H1 (cell line): ENCODE measurements at regions not wholly inside any gene's neighbourhood (a gene's known extent, or its start where the extent isn't known, plus 50 kb on each side); places are given as distances from the start of the nearest gene placed in this dataset.

Experiments
- CTCF ChIA-PET: fragments of 300-600 bp; sonication (Branson Sonifier 250); formaldehyde crosslinking; loops from one replicate; lab custom pipeline; 2021; ENCODE audit not compliant: partially characterized antibody; lab: Charles Lee
- POLR2A ChIA-PET: fragments of 300-600 bp; sonication (Branson Sonifier 250); formaldehyde crosslinking; loops from one replicate; lab custom pipeline; 2021; ENCODE audit warnings: inconsistent platforms; ENCODE audit not compliant: partially characterized antibody; lab: Charles Lee
- DNase-seq, 2 experiments: peaks; one replicate each; pipeline versions ENCODE4 v3.0.0 to v3.0.0-alpha.2; 2010 to 2022; ENCODE audit warnings: low spot score in 2 of 2, low read depth in 1 of 2, mixed read lengths in 1 of 2
- FAIRE-seq: peaks from 2 replicates; lab custom pipeline; 2011; peaks lifted over from hg19 to GRCh38; lab: Jason Lieb, UNC
- H2AFZ ChIP-seq: 2 replicates; pipeline ENCODE4 v1.8.1; 2012; ENCODE audit warnings: low read length, inconsistent platforms
- H2AK5ac ChIP-seq: 2 replicates; pipeline ENCODE4 v1.6.1; 2013; ENCODE audit warnings: low read depth, low read length
- H2BK120ac ChIP-seq: replicated peaks from 2 replicates; pipeline ENCODE3; 2013; ENCODE audit warnings: low read depth, low read length, inconsistent platforms
- H2BK12ac ChIP-seq: 2 replicates; pipeline ENCODE4 v1.6.1; 2013; ENCODE audit warnings: low read depth, low read length
- H2BK15ac ChIP-seq: 2 replicates; pipeline ENCODE4 v1.6.1; 2013; ENCODE audit warnings: low read length
- H2BK20ac ChIP-seq: 2 replicates; pipeline ENCODE4 v1.6.1; 2013; ENCODE audit warnings: low read length
- H2BK5ac ChIP-seq: 2 replicates; pipeline ENCODE4 v1.6.1; 2013; ENCODE audit warnings: low read depth, low read length
- H3K14ac ChIP-seq: 2 replicates; pipeline ENCODE4 v1.6.1; 2013; ENCODE audit warnings: inconsistent platforms; ENCODE audit not compliant: insufficient read length
- H3K18ac ChIP-seq: 2 replicates; pipeline ENCODE4 v1.6.1; 2013; ENCODE audit warnings: low read length; ENCODE audit errors: extremely low read depth
- H3K23ac ChIP-seq: 2 replicates; pipeline ENCODE4 v1.6.1; 2013; ENCODE audit warnings: inconsistent platforms; ENCODE audit not compliant: insufficient read length
- H3K23me2 ChIP-seq: 2 replicates; pipeline ENCODE4 v1.6.1; 2013; ENCODE audit warnings: low read depth, low read length
- H3K27ac ChIP-seq: 2 replicates; pipeline ENCODE4 v1.6.1; 2011; ENCODE audit warnings: low read depth, low read length, inconsistent platforms
- H3K27me3 ChIP-seq, 4 experiments: replicated peaks in 1 of 4; 1 replicate in 1 of 4; 2 replicates in 3 of 4; pipeline versions ENCODE4 v1.6.1 to v1.8.1; 2011 to 2013; ENCODE audit warnings: low read length in 3 of 4, mild to moderate bottlenecking in 3 of 4, inconsistent platforms in 2 of 4, mixed read lengths in 2 of 4, moderate library complexity in 1 of 4; ENCODE audit not compliant: control insufficient read depth in 3 of 4, insufficient read depth in 3 of 4; ENCODE audit errors: extremely low read depth in 1 of 4
- H3K36me3 ChIP-seq, 4 experiments: 2 replicates each; pipeline versions ENCODE4 v1.6.1 to v1.8.1; 2011 to 2013; ENCODE audit warnings: mild to moderate bottlenecking in 4 of 4, low read length in 3 of 4, moderate library complexity in 2 of 4, control low read depth in 1 of 4, inconsistent platforms in 1 of 4; ENCODE audit not compliant: insufficient read depth in 4 of 4, control insufficient read depth in 2 of 4
- H3K4ac ChIP-seq: replicated peaks from 2 replicates; pipeline ENCODE3; 2013; ENCODE audit warnings: low read length, low read depth, mixed read lengths, inconsistent platforms; ENCODE audit not compliant: insufficient read length
- H3K4me1 ChIP-seq, 4 experiments: replicated peaks in 1 of 4; 1 replicate in 1 of 4; 2 replicates in 3 of 4; pipeline versions ENCODE4 v1.6.1 to v1.8.1; 2011 to 2013; ENCODE audit warnings: low read length in 3 of 4, inconsistent platforms in 2 of 4, mixed read lengths in 1 of 4; ENCODE audit not compliant: insufficient read depth in 4 of 4, control insufficient read depth in 3 of 4
- H3K4me2 ChIP-seq, 2 experiments: 2 replicates each; pipeline versions ENCODE4 v1.6.1 to v1.8.1; 2011 to 2013; ENCODE audit warnings: low read depth in 2 of 2, low read length in 2 of 2, control low read depth in 1 of 2, inconsistent platforms in 1 of 2, mild to moderate bottlenecking in 1 of 2; ENCODE audit not compliant: insufficient read depth in 1 of 2
- H3K4me3 ChIP-seq, 4 experiments: fragments of 200-600, 300-600 bp in 1 of 4; sonication (generic), shearing (Covaris generic), sonication (Bioruptor Twin) in 1 of 4; 2 replicates each; pipeline versions ENCODE4 v1.5.1 to v1.8.1; 2011 to 2016; ENCODE audit warnings: low read length in 4 of 4, low read depth in 3 of 4, control low read depth in 2 of 4, inconsistent platforms in 2 of 4, mild to moderate bottlenecking in 2 of 4, mixed read lengths in 1 of 4, moderate library complexity in 1 of 4; ENCODE audit not compliant: insufficient read depth in 2 of 4; ENCODE audit errors: extremely low read depth in 1 of 4
- H3K56ac ChIP-seq: replicated peaks from 2 replicates; pipeline ENCODE3; 2013; ENCODE audit warnings: low read depth, mild to moderate bottlenecking, mixed read lengths, low read length, inconsistent platforms; ENCODE audit not compliant: insufficient read length
- H3K79me1 ChIP-seq: 2 replicates; pipeline ENCODE4 v1.6.1; 2013; ENCODE audit warnings: low read depth, low read length, control low read depth
- H3K79me2 ChIP-seq, 2 experiments: 2 replicates each; pipeline versions ENCODE4 v1.6.1 to v1.8.1; 2012 to 2013; ENCODE audit warnings: low read length in 2 of 2, mild to moderate bottlenecking in 2 of 2, inconsistent platforms in 1 of 2; ENCODE audit not compliant: insufficient read depth in 2 of 2, control insufficient read depth in 1 of 2
- H3K9ac ChIP-seq, 4 experiments: replicated peaks in 1 of 4; 1 replicate in 1 of 4; 2 replicates in 3 of 4; pipeline versions ENCODE4 v1.6.1 to v1.8.1; 2011 to 2013; ENCODE audit warnings: low read depth in 3 of 4, low read length in 3 of 4, control low read depth in 2 of 4, mild to moderate bottlenecking in 2 of 4, moderate library complexity in 2 of 4, inconsistent platforms in 1 of 4; ENCODE audit errors: extremely low read depth in 1 of 4
- H3K9me3 ChIP-seq, 2 experiments: 2 replicates each; pipeline versions ENCODE4 v1.6.1 to v1.8.1; 2012 to 2013; ENCODE audit warnings: mild to moderate bottlenecking in 2 of 2, moderate library complexity in 2 of 2, control low read depth in 1 of 2, inconsistent platforms in 1 of 2, low read depth in 1 of 2, low read length in 1 of 2, mixed read lengths in 1 of 2; ENCODE audit not compliant: insufficient read depth in 2 of 2
- H4K20me1 ChIP-seq, 2 experiments: replicated peaks in 1 of 2; 2 replicates each; pipeline versions ENCODE3 to v1.8.1; 2011 to 2013; ENCODE audit warnings: inconsistent platforms in 2 of 2, low read length in 2 of 2, mild to moderate bottlenecking in 1 of 2; ENCODE audit not compliant: insufficient read depth in 2 of 2, control insufficient read depth in 1 of 2
- H4K5ac ChIP-seq: 2 replicates; pipeline ENCODE4 v1.6.1; 2013; ENCODE audit warnings: low read length, low read depth, mixed read lengths, inconsistent platforms; ENCODE audit not compliant: insufficient read length
- H4K8ac ChIP-seq: 2 replicates; pipeline ENCODE4 v1.8.0; 2013; ENCODE audit warnings: mild to moderate bottlenecking, moderate library complexity, low read length, inconsistent platforms; ENCODE audit not compliant: insufficient read depth; ENCODE audit errors: extremely low read depth
- H4K91ac ChIP-seq: replicated peaks from 2 replicates; pipeline ENCODE3; 2013; ENCODE audit warnings: low read length, mixed read lengths, inconsistent platforms; ENCODE audit not compliant: insufficient read length
- BACH1 ChIP-seq: IDR thresholded peaks from 2 replicates; pipeline ENCODE4 v1.6.1; 2012; ENCODE audit warnings: low read length, improper control_type of control experiment
- BCL11A ChIP-seq, 2 experiments: IDR thresholded peaks; one replicate each; pipeline ENCODE4 v1.6.1; 2011; ENCODE audit warnings: low read depth in 2 of 2, low read length in 2 of 2, mild to moderate bottlenecking in 2 of 2
- CREB1 ChIP-seq: IDR thresholded peaks from 2 replicates; pipeline ENCODE4 v1.6.1; 2012; ENCODE audit warnings: inconsistent platforms
- GTF2F1 ChIP-seq: IDR thresholded peaks from 2 replicates; pipeline ENCODE4 v1.6.1; 2012; ENCODE audit warnings: low read depth, low read length, improper control_type of control experiment, borderline replicate concordance
- HDAC2 ChIP-seq, 2 experiments: fragments of 300-600 bp in 1 of 2; sonication (generic) in 1 of 2; IDR thresholded peaks; 2 replicates each; pipeline ENCODE4 v1.6.1; 2011 to 2012; ENCODE audit warnings: low read depth in 2 of 2, low read length in 2 of 2, mild to moderate bottlenecking in 2 of 2, moderate library complexity in 2 of 2, borderline replicate concordance in 1 of 2, inconsistent platforms in 1 of 2
- MAX ChIP-seq: IDR thresholded peaks from 2 replicates; pipeline ENCODE4 v1.6.1; 2012; ENCODE audit warnings: inconsistent platforms
- NRF1 ChIP-seq: IDR thresholded peaks from 2 replicates; pipeline ENCODE4 v1.6.1; 2011; ENCODE audit warnings: mild to moderate bottlenecking, low read depth, low read length, improper control_type of control experiment
- PHF8 ChIP-seq: fragments of 200-600 bp; sonication (generic); conservative IDR thresholded peaks from 2 replicates; pipeline ENCODE4 v1.7.1; 2012; ENCODE audit warnings: low read depth, mild to moderate bottlenecking, inconsistent platforms, low read length, moderate library complexity
- POLR2A ChIP-seq, 2 experiments: IDR thresholded peaks; 1 replicate in 1 of 2; 2 replicates in 1 of 2; pipeline ENCODE4 v1.6.1; 2011; ENCODE audit warnings: low read depth in 2 of 2, low read length in 2 of 2, mild to moderate bottlenecking in 2 of 2; ENCODE audit errors: control extremely low read depth in 1 of 2
- RFX5 ChIP-seq: IDR thresholded peaks from 2 replicates; pipeline ENCODE4 v1.6.1; 2011; ENCODE audit warnings: low read depth, low read length, improper control_type of control experiment, borderline replicate concordance
- SAP30 ChIP-seq: fragments of 300-600 bp; sonication (generic); IDR thresholded peaks from 2 replicates; pipeline ENCODE4 v1.7.1; 2012; ENCODE audit warnings: low read length, moderate library complexity, mild to moderate bottlenecking, inconsistent platforms; ENCODE audit not compliant: insufficient read depth, insufficient replicate concordance
- SP4 ChIP-seq: IDR thresholded peaks from 2 replicates; pipeline ENCODE4 v1.6.1; 2012; ENCODE audit warnings: low read length, inconsistent platforms
- TAF7 ChIP-seq: optimal IDR thresholded peaks from 2 replicates; pipeline ENCODE3; 2011; ENCODE audit warnings: low read depth, mild to moderate bottlenecking, inconsistent platforms, low read length, moderate library complexity, borderline replicate concordance
- WGBS, 2 experiments: shearing (Covaris generic) in 1 of 2; methylation state at CpG; one replicate each; pipeline versions ENCODE4 v1.1.6 to v1.1.7; 2013 to 2015; ENCODE audit warnings: low lambda C conversion rate in 2 of 2, mixed read lengths in 2 of 2, inconsistent platforms in 1 of 2, low coverage in 1 of 2, missing lambda C conversion rate in 1 of 2; ENCODE audit not compliant: insufficient replicate concordance in 2 of 2, insufficient coverage in 1 of 2, insufficient read length in 1 of 2; ENCODE audit errors: extremely low coverage in 1 of 2, missing lambda C conversion rate in 1 of 2; 5-methylcytosine and 5-hydroxymethylcytosine counted together
- TF ChIP-seq, protein P1 (sequence below): IDR thresholded peaks from 2 replicates; pipeline ENCODE4 v1.6.1; 2012; ENCODE audit warnings: low read length, inconsistent platforms

DNA sequence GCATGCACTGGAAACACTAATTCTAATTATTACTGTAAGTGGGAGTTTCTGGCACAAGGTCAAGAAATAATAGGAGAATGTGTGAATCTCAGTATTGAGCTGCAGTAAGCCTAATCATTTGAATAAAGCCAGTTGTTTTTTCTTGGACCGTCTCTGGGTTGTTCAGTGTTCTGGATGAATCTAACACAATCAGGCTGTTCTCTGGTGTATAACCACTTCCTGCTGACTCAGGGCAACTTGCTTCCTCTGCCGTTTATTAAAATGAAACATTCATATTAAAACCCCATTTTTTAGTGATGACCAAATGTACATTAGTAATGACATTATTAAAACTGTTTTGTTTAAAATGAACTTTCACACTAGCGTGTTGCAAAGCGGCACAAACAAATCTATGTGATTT is 273.1 kb upstream of the SNX7 start:
- Histone ChIP-seq H3K4me1 (no peaks in the 10 kb centered on the region), H3K79me1 (no peaks in the 10 kb centered on the region), H4K5ac (no peak overlapping the region), H2BK120ac (no peak overlapping the region), H3K14ac (no peak overlapping the region), H3K18ac (no peak overlapping the region), H2BK15ac (no peak overlapping the region), H3K4me2 (no peak overlapping the region), H2BK12ac (no peak overlapping the region), H3K56ac (no peak overlapping the region), H3K36me3 (no peaks in the 10 kb centered on the region), H2BK5ac (no peak overlapping the region), H3K9me3 (no peaks in the 10 kb centered on the region), H3K79me2 (no peaks in the 10 kb centered on the region), H3K23me2 (no peaks in the 10 kb centered on the region), H3K9ac (no peak overlapping the region), H2AFZ (no peak overlapping the region), H3K27me3 (no peaks in the 10 kb centered on the region), H2AK5ac (no peak overlapping the region), H4K20me1 (no peaks in the 10 kb centered on the region), H3K23ac (no peak overlapping the region), H3K27ac (no peak overlapping the region), H3K4me3 (no peak overlapping the region), H4K91ac (no peak overlapping the region), H2BK20ac (no peak overlapping the region), H3K4ac (no peak overlapping the region), H4K8ac (no peak overlapping the region)
- ChIA-PET CTCF (no interaction called here), POLR2A (no interaction called here)
- 96% methylated on average over 4 of the region's 4 CpGs; no CpG with 5 or more reads in 1 of the 2 experiments for WGBS, 2 experiments
- DNase-seq (no peak), FAIRE-seq (no peak)
- no peak for TF ChIP-seq SAP30
- TF ChIP-seq TAF7 = no peak
- TF ChIP-seq NRF1 = no peak
- no peak for TF ChIP-seq GTF2F1
- TF ChIP-seq CREB1 = no peak
- no peak for TF ChIP-seq SP4
- TF ChIP-seq POLR2A (IDR thresholded peaks at IDR 0.05; ENCODE audit: control extremely low read depth in 1 of 2, low read depth in 2 of 2, low read length in 2 of 2) = no peak
- TF ChIP-seq MAX = no peak
- no peak for TF ChIP-seq PHF8
- TF ChIP-seq RFX5 = no peak
- no peak for TF ChIP-seq BACH1
- TF ChIP-seq HDAC2 (IDR thresholded peaks at IDR 0.05; ENCODE audit: borderline replicate concordance in 1 of 2, low read depth in 2 of 2, low read length in 2 of 2) = no peak
- TF ChIP-seq, protein P1, sequence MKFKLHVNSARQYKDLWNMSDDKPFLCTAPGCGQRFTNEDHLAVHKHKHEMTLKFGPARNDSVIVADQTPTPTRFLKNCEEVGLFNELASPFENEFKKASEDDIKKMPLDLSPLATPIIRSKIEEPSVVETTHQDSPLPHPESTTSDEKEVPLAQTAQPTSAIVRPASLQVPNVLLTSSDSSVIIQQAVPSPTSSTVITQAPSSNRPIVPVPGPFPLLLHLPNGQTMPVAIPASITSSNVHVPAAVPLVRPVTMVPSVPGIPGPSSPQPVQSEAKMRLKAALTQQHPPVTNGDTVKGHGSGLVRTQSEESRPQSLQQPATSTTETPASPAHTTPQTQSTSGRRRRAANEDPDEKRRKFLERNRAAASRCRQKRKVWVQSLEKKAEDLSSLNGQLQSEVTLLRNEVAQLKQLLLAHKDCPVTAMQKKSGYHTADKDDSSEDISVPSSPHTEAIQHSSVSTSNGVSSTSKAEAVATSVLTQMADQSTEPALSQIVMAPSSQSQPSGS = no peak
- no peak for TF ChIP-seq BCL11A (IDR thresholded peaks at IDR 0.05; ENCODE audit: low read depth in 2 of 2, low read length in 2 of 2)
